Stimulated activated naive B cell treated with anti-CD40 and anti-IgM and Interleukin-4, amounts not matched to agents 10 μg/mL and 1 μg/mL and 100 μg/mL, for 72 hours (primary cell): ENCODE measurements at regions not wholly inside any gene's neighbourhood (a gene's known extent, or its start where the extent isn't known, plus 50 kb on each side); places are given as distances from the start of the nearest gene placed in this dataset.

Experiments used
- ATAC-seq, 2 donors: fragments of 150-1000 bp; cut with Tn5 transposase; replicated peaks; 2 replicates each; pipeline ENCODE4 v1.10.0; 2021; ENCODE audit warnings: moderate library complexity in 1 of 2
- DNase-seq: peaks from one replicate; pipeline ENCODE4 v3.0.0; 2021
- H3K27ac Mint-ChIP-seq: one replicate; pipeline ENCODE4 v1.8.0; 2022; ENCODE audit warnings: mild to moderate bottlenecking, mixed read lengths
- H3K27me3 Mint-ChIP-seq, 2 donors: one replicate each; pipeline ENCODE4 v1.8.0; 2022; ENCODE audit warnings: mixed read lengths in 2 of 2
- H3K36me3 Mint-ChIP-seq, 2 donors: one replicate each; pipeline ENCODE4 v1.8.0; 2022; ENCODE audit warnings: mixed read lengths in 2 of 2, mild to moderate bottlenecking in 1 of 2
- H3K4me1 Mint-ChIP-seq, 2 donors: one replicate each; pipeline ENCODE4 v1.8.0; 2022; ENCODE audit warnings: mixed read lengths in 2 of 2, mild to moderate bottlenecking in 1 of 2
- H3K4me3 Mint-ChIP-seq, 2 donors: one replicate each; pipeline ENCODE4 v1.8.0; 2022; ENCODE audit warnings: mild to moderate bottlenecking in 2 of 2, mixed read lengths in 2 of 2, moderate library complexity in 1 of 2
- H3K9me3 Mint-ChIP-seq, 2 donors: one replicate each; pipeline ENCODE4 v1.8.0; 2022; ENCODE audit warnings: mixed read lengths in 2 of 2, mild to moderate bottlenecking in 1 of 2

- Mint-ChIP-seq H3K27me3 (peaks cover 21 to 44% of the 10 kb centered on the region in 2 donors), H3K27ac (no peak overlapping the region), H3K4me1 (peaks cover 0 to 3% of the 10 kb centered on the region in 2 donors), H3K9me3 (no peaks in the 10 kb centered on the region), H3K36me3 (no peaks in the 10 kb centered on the region), H3K4me3 (no peak overlapping the region)
- DNase-seq: no peak
- ATAC-seq: no peak
Observed at GRCh38 chr2:234814374-234814773, 137.4 kb upstream of the SH3BP4 start.

GRCh38 chr2:234812851-234813250 lies 139.0 kb upstream of the SH3BP4 start:
- DNase-seq: no peak
- H3K27me3 Mint-ChIP-seq: peaks cover 22 to 48% of the 10 kb centered on the region in 2 donors

GRCh38 chr2:234808907-234809306 lies 142.9 kb upstream of the SH3BP4 start:
- Mint-ChIP-seq H3K27me3 (peaks cover 13 to 28% of the 10 kb centered on the region in 2 donors), H3K36me3 (no peaks in the 10 kb centered on the region), H3K27ac (no peak overlapping the region), H3K9me3 (no peaks in the 10 kb centered on the region), H3K4me3 (no peak overlapping the region), H3K4me1 (peaks cover 13 to 15% of the 10 kb centered on the region in 2 donors)
- DNase-seq: no peak
- ATAC-seq: no peak

More at GRCh38 chr2:234812851-234813250, 139.0 kb upstream of the SH3BP4 start:
- Mint-ChIP-seq H3K4me1 (peaks cover 0 to 3% of the 10 kb centered on the region in 2 donors), H3K9me3 (no peaks in the 10 kb centered on the region), H3K4me3 (no peak overlapping the region), H3K36me3 (no peaks in the 10 kb centered on the region), H3K27ac (no peak overlapping the region)
- no peak for ATAC-seq

DNA sequence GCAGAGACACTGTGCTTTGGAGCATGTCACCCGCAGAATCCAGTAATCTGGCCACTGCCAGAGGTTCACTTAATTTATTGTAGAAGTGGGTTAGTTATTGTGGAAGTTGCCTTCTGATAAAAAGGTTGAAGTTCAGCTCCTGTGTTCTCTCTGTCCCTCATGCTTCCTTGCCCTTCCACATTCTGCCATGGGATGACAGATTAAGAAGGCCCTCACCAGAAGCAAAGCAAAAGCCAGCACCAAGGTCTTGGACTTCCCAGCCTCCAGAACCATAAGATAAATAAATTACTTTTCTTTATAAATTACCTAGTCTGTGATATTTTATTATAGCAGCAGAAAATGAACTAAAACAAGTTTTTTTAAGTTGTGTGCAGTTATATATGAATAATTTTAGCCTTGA lies 145.0 kb upstream of the SH3BP4 start:
- H3K4me1 Mint-ChIP-seq: peaks cover 12 to 15% of the 10 kb centered on the region in 2 donors
- no peak overlapping the region for H3K4me3 Mint-ChIP-seq
- H3K36me3 Mint-ChIP-seq: peaks cover 0 to 4% of the 10 kb centered on the region in 2 donors
- H3K9me3 Mint-ChIP-seq: peaks cover 0 to 4% of the 10 kb centered on the region in 2 donors
- peak overlapping the region; percentile 25 for H3K27ac Mint-ChIP-seq
- DNase-seq: no peak
- H3K27me3 Mint-ChIP-seq: peaks cover 10 to 14% of the 10 kb centered on the region in 2 donors
- ATAC-seq: no peak

DNA sequence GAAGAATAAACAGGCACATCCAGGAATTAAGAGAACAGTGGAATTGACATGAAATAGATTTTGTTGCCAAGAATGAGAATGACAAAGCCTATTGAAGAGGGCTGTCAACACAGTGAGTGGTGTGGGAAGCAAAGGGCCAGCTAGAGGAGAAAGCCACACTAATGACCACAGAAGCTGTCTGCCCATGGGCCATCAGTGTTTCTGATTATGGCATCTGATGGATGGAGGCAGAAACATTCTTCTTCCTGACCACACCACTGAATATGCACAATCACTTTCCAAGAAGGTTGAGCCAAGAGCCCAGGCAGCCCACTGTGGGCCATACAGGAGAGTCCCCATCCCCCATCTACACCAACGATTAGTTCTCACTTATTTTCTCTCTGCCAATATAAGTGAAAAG lies 146.0 kb upstream of the SH3BP4 start:
- Mint-ChIP-seq H3K27ac (no peak overlapping the region), H3K9me3 (peaks cover 0 to 4% of the 10 kb centered on the region in 2 donors), H3K4me3 (no peak overlapping the region), H3K27me3 (peaks cover 12 to 15% of the 10 kb centered on the region in 2 donors), H3K4me1 (peaks cover 12 to 15% of the 10 kb centered on the region in 2 donors), H3K36me3 (peaks cover 0 to 4% of the 10 kb centered on the region in 2 donors)
- ATAC-seq (no peak), DNase-seq (no peak)

GRCh38 chr2:234804704-234805103 lies 147.1 kb upstream of the SH3BP4 start:
- Mint-ChIP-seq H3K36me3 (peaks cover 0 to 4% of the 10 kb centered on the region in 2 donors), H3K27ac (peak overlapping the region; percentile 63), H3K4me3 (peak overlapping the region in 1 of 2 donors; percentile 42), H3K9me3 (peaks cover 0 to 4% of the 10 kb centered on the region in 2 donors), H3K27me3 (peaks cover 12 to 15% of the 10 kb centered on the region in 2 donors), H3K4me1 (peaks cover 12 to 15% of the 10 kb centered on the region in 2 donors)
- DNase-seq (peak; percentile 30), ATAC-seq (peak; percentile 87 to 92)

GRCh38 chr2:234802845-234803171 lies 149.0 kb upstream of the SH3BP4 start:
- peaks cover 0 to 4% of the 10 kb centered on the region in 2 donors for H3K36me3 Mint-ChIP-seq
- peaks cover 8 to 22% of the 10 kb centered on the region in 2 donors for H3K27me3 Mint-ChIP-seq
- H3K4me1 Mint-ChIP-seq: peaks cover 12 to 15% of the 10 kb centered on the region in 2 donors
- no peak for ATAC-seq
- DNase-seq: no peak
- no peak overlapping the region for H3K27ac Mint-ChIP-seq
- H3K4me3 Mint-ChIP-seq: no peak overlapping the region
- H3K9me3 Mint-ChIP-seq: peaks cover 0 to 4% of the 10 kb centered on the region in 2 donors

DNA sequence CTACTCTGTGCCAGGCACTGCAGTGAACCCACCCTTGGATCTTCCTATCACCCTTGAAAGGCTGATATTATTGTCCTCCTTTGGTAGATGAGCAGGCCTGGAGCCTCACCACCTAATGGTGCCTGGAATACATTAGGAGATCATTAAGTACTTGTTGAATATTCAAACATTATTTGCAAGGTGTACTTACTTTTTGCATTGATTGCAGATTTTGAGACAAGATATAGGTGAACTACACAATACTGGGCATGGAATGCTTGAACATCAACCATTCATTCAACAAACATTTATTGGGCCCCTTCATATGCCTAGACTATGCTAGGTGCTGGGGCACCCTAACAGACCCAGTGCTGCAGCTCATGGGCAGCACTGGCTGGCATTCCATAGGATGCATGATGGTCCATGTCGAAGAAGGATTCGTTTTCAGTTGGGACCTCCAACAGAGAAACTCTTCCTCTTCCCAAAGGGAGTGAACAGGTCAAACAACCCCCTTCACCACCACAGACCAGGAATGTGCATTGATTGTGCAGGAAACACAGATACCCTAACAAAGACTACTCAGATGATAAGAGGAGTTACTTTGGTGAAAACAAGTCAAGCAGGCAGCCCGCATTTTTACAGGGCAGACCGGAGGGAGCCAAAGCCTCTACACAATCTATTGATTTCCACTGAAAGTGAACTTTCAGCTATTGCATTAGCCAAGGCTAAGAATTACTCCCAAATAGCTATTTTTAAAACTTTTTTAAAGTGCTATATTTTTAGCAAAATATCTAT lies 149.6 kb upstream of the SH3BP4 start:
- peaks cover 0 to 4% of the 10 kb centered on the region in 2 donors for H3K36me3 Mint-ChIP-seq
- H3K9me3 Mint-ChIP-seq: peaks cover 0 to 4% of the 10 kb centered on the region in 2 donors
- ATAC-seq (no peak), DNase-seq (no peak)
- H3K4me3 Mint-ChIP-seq: no peak overlapping the region
- peak overlapping the region; percentile 20 for H3K27ac Mint-ChIP-seq
- peaks cover 12 to 15% of the 10 kb centered on the region in 2 donors for H3K4me1 Mint-ChIP-seq
- peaks cover 8 to 22% of the 10 kb centered on the region in 2 donors for H3K27me3 Mint-ChIP-seq

- DNase-seq: no peak
- H3K9me3 Mint-ChIP-seq: no peaks in the 10 kb centered on the region
- H3K4me1 Mint-ChIP-seq: no peaks in the 10 kb centered on the region
- H3K4me3 Mint-ChIP-seq: no peak overlapping the region
- no peaks in the 10 kb centered on the region for H3K36me3 Mint-ChIP-seq
- peaks cover 14 to 22% of the 10 kb centered on the region in 2 donors for H3K27me3 Mint-ChIP-seq
- no peak overlapping the region for H3K27ac Mint-ChIP-seq
- no peak for ATAC-seq
Observed at GRCh38 chr2:234797566-234798250, 154.1 kb upstream of the SH3BP4 start.

- ATAC-seq: no peak
- Mint-ChIP-seq H3K4me1 (no peaks in the 10 kb centered on the region), H3K9me3 (no peaks in the 10 kb centered on the region), H3K27ac (no peak overlapping the region), H3K27me3 (peaks cover 14 to 22% of the 10 kb centered on the region in 2 donors), H3K36me3 (no peaks in the 10 kb centered on the region), H3K4me3 (no peak overlapping the region)
- DNase-seq: no peak
Observed at GRCh38 chr2:234796045-234796591, 155.7 kb upstream of the SH3BP4 start.

DNA sequence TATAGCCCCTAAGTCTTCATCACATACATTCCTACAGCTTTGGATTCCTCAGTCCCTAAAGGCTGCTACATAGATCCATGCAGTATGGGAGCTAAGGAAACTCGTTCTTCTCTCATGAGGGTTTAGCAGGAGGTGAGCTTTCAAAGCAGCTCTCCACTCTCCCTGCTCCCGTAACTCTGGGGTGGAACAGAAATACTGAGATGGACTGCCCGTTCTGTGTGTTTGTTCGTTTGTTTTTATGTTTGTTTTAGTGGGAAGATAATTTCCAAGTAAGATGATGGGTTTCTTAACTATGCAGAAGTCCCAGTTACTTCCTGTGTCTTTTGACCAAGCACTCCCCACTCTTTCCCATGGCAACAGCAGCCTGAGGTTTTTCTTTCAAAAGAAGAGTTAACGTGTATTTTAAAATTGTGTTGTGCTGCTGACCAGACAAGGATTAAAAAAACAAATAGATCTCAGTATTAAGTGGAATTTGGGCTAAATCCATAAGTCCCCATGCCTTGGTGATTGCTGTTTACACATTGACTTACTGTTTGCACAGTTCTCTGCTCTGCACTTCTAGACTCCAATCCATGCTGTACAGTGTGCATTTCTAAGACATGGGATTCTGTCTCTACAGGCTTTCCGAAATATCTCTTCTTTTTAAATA lies 156.4 kb upstream of the SH3BP4 start:
- Mint-ChIP-seq H3K27me3 (peaks cover 9 to 15% of the 10 kb centered on the region in 2 donors), H3K4me1 (no peaks in the 10 kb centered on the region), H3K4me3 (no peak overlapping the region), H3K27ac (no peak overlapping the region), H3K36me3 (no peaks in the 10 kb centered on the region), H3K9me3 (no peaks in the 10 kb centered on the region)
- no peak for DNase-seq
- no peak for ATAC-seq

- DNase-seq (no peak), ATAC-seq (no peak)
- H3K27ac Mint-ChIP-seq: no peak overlapping the region
- peaks cover 12 to 13% of the 10 kb centered on the region in 2 donors for H3K27me3 Mint-ChIP-seq
- no peaks in the 10 kb centered on the region for H3K36me3 Mint-ChIP-seq
- H3K4me3 Mint-ChIP-seq: no peak overlapping the region
- no peaks in the 10 kb centered on the region for H3K9me3 Mint-ChIP-seq
- H3K4me1 Mint-ChIP-seq: no peaks in the 10 kb centered on the region
Observed at GRCh38 chr2:234794866-234795265, 157.0 kb upstream of the SH3BP4 start.

- no peak overlapping the region for H3K4me3 Mint-ChIP-seq
- ATAC-seq (no peak), DNase-seq (no peak)
- H3K27ac Mint-ChIP-seq: no peak overlapping the region
- H3K4me1 Mint-ChIP-seq: no peaks in the 10 kb centered on the region
- H3K9me3 Mint-ChIP-seq: no peaks in the 10 kb centered on the region
- H3K36me3 Mint-ChIP-seq: no peaks in the 10 kb centered on the region
- H3K27me3 Mint-ChIP-seq: peaks cover 12 to 21% of the 10 kb centered on the region in 2 donors
Observed at GRCh38 chr2:234793212-234793785, 158.5 kb upstream of the SH3BP4 start.

- no peak for ATAC-seq
- peaks cover 8 to 21% of the 10 kb centered on the region in 2 donors for H3K27me3 Mint-ChIP-seq
- no peak overlapping the region for H3K27ac Mint-ChIP-seq
- H3K4me3 Mint-ChIP-seq: no peak overlapping the region
- no peaks in the 10 kb centered on the region for H3K4me1 Mint-ChIP-seq
- DNase-seq: no peak
- H3K9me3 Mint-ChIP-seq: no peaks in the 10 kb centered on the region
- H3K36me3 Mint-ChIP-seq: no peaks in the 10 kb centered on the region
Observed at GRCh38 chr2:234792621-234793022, 159.2 kb upstream of the SH3BP4 start.
